Caco-2 (cell line): ENCODE measurements at regions not wholly inside any gene's neighbourhood (a gene's known extent, or its start where the extent isn't known, plus 50 kb on each side); places are given as distances from the start of the nearest gene placed in this dataset.

ENCODE experiments used
- BruUV-seq: library from RNA; stranded (reverse); fragments of 400-500 nt; replicated peaks from 2 replicates; lab custom pipeline; 2021; lab: Mats Ljungman, UMichigan
- CTCF ChIA-PET: fragments of 300-600 bp; sonication (Branson Sonifier 250); formaldehyde crosslinking; loops from one replicate; lab custom pipeline; 2022; ENCODE audit warnings: antibody characterized with exemption; lab: Charles Lee
- POLR2A ChIA-PET: fragments of 300-600 bp; sonication (Branson Sonifier 250); formaldehyde crosslinking; loops from one replicate; lab custom pipeline; 2022; ENCODE audit warnings: antibody characterized with exemption; lab: Charles Lee
- DNase-seq, 2 experiments: peaks; one replicate each; pipeline versions ENCODE4 v3.0.0 to v3.0.0-alpha.2; 2020 to 2022
- H3K27me3 ChIP-seq: replicated peaks from 2 replicates; pipeline ENCODE4 v1.6.0; 2011; ENCODE audit warnings: low read length; ENCODE audit not compliant: control insufficient read depth, insufficient read depth
- H3K36me3 ChIP-seq: 2 replicates; pipeline ENCODE4 v1.5.1; 2011; ENCODE audit warnings: low read length; ENCODE audit not compliant: control insufficient read depth, insufficient read depth
- H3K4me1 ChIP-seq: fragments of 250-450 bp; sonication (Bioruptor Pico); 2 replicates; pipeline ENCODE4 v1.5.1; 2020; ENCODE audit warnings: mild to moderate bottlenecking
- H3K4me3 ChIP-seq: 2 replicates; pipeline ENCODE4 v1.5.1; 2011; ENCODE audit warnings: low read depth, mild to moderate bottlenecking, control low read depth, low read length
- H3K9me3 ChIP-seq: fragments of 250-450 bp; sonication (Bioruptor Pico); 2 replicates; pipeline ENCODE4 v1.5.1; 2020; ENCODE audit warnings: mild to moderate bottlenecking, moderate library complexity
- H3K27ac Mint-ChIP-seq: one replicate; pipeline ENCODE4 v1.8.0; 2022; ENCODE audit warnings: mixed read lengths; ENCODE audit not compliant: unreplicated experiment
- H3K27me3 Mint-ChIP-seq: one replicate; pipeline ENCODE4 v1.8.0; 2022; ENCODE audit warnings: mixed read lengths; ENCODE audit not compliant: insufficient read depth, unreplicated experiment
- H3K36me3 Mint-ChIP-seq: one replicate; pipeline ENCODE4 v1.8.0; 2022; ENCODE audit warnings: mild to moderate bottlenecking, mixed read lengths; ENCODE audit not compliant: insufficient read depth, unreplicated experiment
- H3K4me1 Mint-ChIP-seq: one replicate; pipeline ENCODE4 v1.8.0; 2022; ENCODE audit warnings: low read depth, mixed read lengths; ENCODE audit not compliant: unreplicated experiment
- H3K4me3 Mint-ChIP-seq: one replicate; pipeline ENCODE4 v1.8.0; 2022; ENCODE audit warnings: mild to moderate bottlenecking, moderate library complexity, mixed read lengths; ENCODE audit not compliant: unreplicated experiment
- H3K9me3 Mint-ChIP-seq: one replicate; pipeline ENCODE4 v1.8.0; 2022; ENCODE audit warnings: mixed read lengths; ENCODE audit not compliant: unreplicated experiment
- CTCF ChIP-seq, 2 experiments: fragments of 200-600 bp in 1 of 2; IDR thresholded peaks; 1 replicate in 1 of 2; 2 replicates in 1 of 2; pipeline versions ENCODE4 v1.5.1 to v1.8.0; 2011 to 2022; ENCODE audit warnings: antibody characterized with exemption in 1 of 2, control low read depth in 1 of 2, inconsistent platforms in 1 of 2, low read depth in 1 of 2, low read length in 1 of 2, mild to moderate bottlenecking in 1 of 2, moderate library complexity in 1 of 2; ENCODE audit not compliant: insufficient read depth in 1 of 2, severe bottlenecking in 1 of 2, unreplicated experiment in 1 of 2
- intact Hi-C: fragments of 100-400 bp; cut with micrococcal nuclease; formaldehyde crosslinking; loops from one replicate; pipeline ENCODE4 v1.10.0; 2022; ENCODE audit not compliant: unreplicated experiment

DNA sequence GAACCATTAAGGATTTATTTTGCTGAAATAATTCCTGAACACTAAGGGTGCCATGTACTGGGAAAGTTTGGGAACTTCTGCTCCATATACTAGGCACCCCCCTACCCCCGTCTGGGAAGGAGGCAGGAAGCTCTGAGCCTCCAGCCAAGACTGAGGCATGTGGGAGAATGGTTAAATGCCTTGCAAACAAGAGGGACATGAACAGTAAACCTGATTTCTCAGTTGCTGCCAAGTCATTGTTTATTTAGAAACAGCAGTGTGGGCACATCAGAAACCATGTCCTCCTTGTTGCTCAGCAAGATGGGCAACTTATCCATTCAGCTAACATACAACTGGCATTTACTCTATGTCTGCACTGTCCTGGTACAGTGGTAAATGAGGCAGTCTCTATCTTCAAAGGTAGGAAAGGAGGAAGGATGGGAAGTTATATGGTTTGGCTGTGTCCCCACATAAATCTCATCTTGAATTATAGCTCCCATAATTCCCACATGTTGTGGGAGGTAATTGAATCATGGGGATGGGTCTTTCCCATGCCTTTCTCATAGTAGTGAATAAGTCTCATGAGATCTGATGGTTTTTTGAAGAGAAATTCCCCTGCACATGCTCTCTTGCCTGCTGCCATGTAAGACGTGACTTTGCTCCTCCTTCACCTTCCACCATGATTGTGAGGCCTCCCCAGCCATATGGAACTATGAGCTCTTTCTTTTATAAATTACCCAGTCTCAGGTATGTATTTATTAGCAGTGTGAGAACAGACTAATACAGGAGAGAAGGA lies 459.1 kb downstream of the MIAT start:
- TF ChIP-seq CTCF (IDR thresholded peaks at IDR 0.05; ENCODE audit: insufficient read depth in 1 of 2, low read depth in 1 of 2, low read length in 1 of 2, severe bottlenecking in 1 of 2, unreplicated experiment in 1 of 2) = no peak
- H3K27ac Mint-ChIP-seq = no peak overlapping the region
- H3K4me3 Mint-ChIP-seq = no peak overlapping the region
- no peak overlapping the region for H3K4me3 ChIP-seq
- H3K9me3 Mint-ChIP-seq = peaks cover 17% of the 10 kb centered on the region
- BruUV-seq = no TSS peak
- H3K4me1 ChIP-seq = peaks cover 48% of the 10 kb centered on the region
- H3K27me3 ChIP-seq = no peaks in the 10 kb centered on the region
- H3K27me3 Mint-ChIP-seq = no peaks in the 10 kb centered on the region
- peaks cover 6% of the 10 kb centered on the region for H3K36me3 Mint-ChIP-seq
- no peak for DNase-seq
- H3K4me1 Mint-ChIP-seq = peaks cover 18% of the 10 kb centered on the region
- CTCF ChIA-PET = no interaction called here
- intact Hi-C loops = no loop called here
- POLR2A ChIA-PET = no interaction called here
- peaks cover 4% of the 10 kb centered on the region; the same call in 1 of the 2 replicates for H3K9me3 ChIP-seq
- H3K36me3 ChIP-seq = no peaks in the 10 kb centered on the region

- no peaks in the 10 kb centered on the region for H3K27me3 Mint-ChIP-seq
- H3K4me3 Mint-ChIP-seq = no peak overlapping the region
- H3K36me3 ChIP-seq = no peaks in the 10 kb centered on the region
- peaks cover 9% of the 10 kb centered on the region for H3K9me3 Mint-ChIP-seq
- no peaks in the 10 kb centered on the region for H3K36me3 Mint-ChIP-seq
- no peaks in the 10 kb centered on the region for H3K9me3 ChIP-seq
- H3K4me3 ChIP-seq = no peak overlapping the region
- no peak for DNase-seq
- POLR2A ChIA-PET = no interaction called here
- H3K27ac Mint-ChIP-seq = no peak overlapping the region
- CTCF ChIA-PET = no interaction called here
- BruUV-seq = no TSS peak
- H3K27me3 ChIP-seq = no peaks in the 10 kb centered on the region
- peaks cover 20% of the 10 kb centered on the region for H3K4me1 ChIP-seq
- intact Hi-C loops = no loop called here
- no peak for TF ChIP-seq CTCF (IDR thresholded peaks at IDR 0.05; ENCODE audit: insufficient read depth in 1 of 2, low read depth in 1 of 2, low read length in 1 of 2, severe bottlenecking in 1 of 2, unreplicated experiment in 1 of 2)
- peaks cover 6% of the 10 kb centered on the region for H3K4me1 Mint-ChIP-seq
Measured at GRCh38 chr22:27120036-27120435, 462.6 kb downstream of the MIAT start.

DNA sequence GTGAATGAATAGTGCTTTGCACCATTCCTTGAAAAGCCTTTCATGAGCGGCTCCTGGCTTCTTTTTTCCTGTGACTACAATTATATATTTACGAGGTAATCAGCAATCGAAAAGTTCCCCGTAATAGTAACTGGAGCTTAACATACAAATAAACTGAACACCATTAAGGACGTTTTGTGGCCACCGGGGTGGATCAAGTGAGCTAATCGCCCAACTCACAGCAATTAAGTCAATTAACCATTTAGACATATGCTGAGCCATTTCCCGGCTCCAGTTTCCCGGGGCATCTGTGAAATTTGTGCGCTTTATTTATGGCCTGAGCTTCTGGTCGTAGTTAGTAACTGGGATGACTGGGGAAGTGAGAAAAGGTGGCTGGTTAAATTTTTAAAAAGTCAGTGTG lies 465.2 kb downstream of the MIAT start:
- no peak overlapping the region for H3K4me3 ChIP-seq
- Mint-ChIP-seq H3K4me3 (no peak overlapping the region), H3K36me3 (no peaks in the 10 kb centered on the region), H3K27ac (no peak overlapping the region), H3K4me1 (no peaks in the 10 kb centered on the region), H3K27me3 (peaks cover 4% of the 10 kb centered on the region), H3K9me3 (peaks cover 9% of the 10 kb centered on the region)
- intact Hi-C loops = no loop called here
- H3K9me3 ChIP-seq = no peaks in the 10 kb centered on the region
- POLR2A ChIA-PET = no interaction called here
- no TSS peak for BruUV-seq
- no peak for DNase-seq
- TF ChIP-seq CTCF (IDR thresholded peaks at IDR 0.05; ENCODE audit: insufficient read depth in 1 of 2, low read depth in 1 of 2, low read length in 1 of 2, severe bottlenecking in 1 of 2, unreplicated experiment in 1 of 2) = no peak
- CTCF ChIA-PET = no interaction called here
- H3K36me3 ChIP-seq = no peaks in the 10 kb centered on the region
- no peaks in the 10 kb centered on the region for H3K4me1 ChIP-seq
- no peaks in the 10 kb centered on the region for H3K27me3 ChIP-seq
